Stomach (tissue), 8 donors: ENCODE measurements at regions not wholly inside any gene's neighbourhood (a gene's known extent, or its start where the extent isn't known, plus 50 kb on each side); places are given as distances from the start of the nearest gene placed in this dataset.

Source experiments
- DNase-seq, 2 donors: peaks; one replicate each; pipeline versions ENCODE4 v3.0.0 to v3.0.0-alpha.2; 2013 to 2019
- H3K27ac ChIP-seq, 5 donors: fragments of 200-600 bp in 4 of 5; sonication (generic) in 4 of 5; one replicate each; pipeline ENCODE4 v1.5.1; 2013 to 2019; ENCODE audit warnings: mild to moderate bottlenecking in 1 of 5, moderate library complexity in 1 of 5
- H3K27me3 ChIP-seq, 3 donors: fragments of 200-600 bp; sonication (generic); one replicate each; pipeline ENCODE4 v1.5.1; 2017 to 2019; ENCODE audit warnings: mixed run types in 1 of 3
- H3K36me3 ChIP-seq, 4 donors: fragments of 200-600 bp; sonication (generic); 1 replicate in 3 of 4; 2 replicates in 1 of 4; pipeline ENCODE4 v1.5.1; 2016 to 2019
- H3K4me1 ChIP-seq, 4 donors: fragments of 200-600 bp; sonication (generic); one replicate each; pipeline ENCODE4 v1.5.1; 2016 to 2019
- H3K4me3 ChIP-seq, 4 donors: fragments of 200-600 bp; sonication (generic) in 3 of 4; one replicate each; pipeline ENCODE4 v1.5.1; 2016 to 2019; ENCODE audit warnings: mild to moderate bottlenecking in 1 of 4
- H3K9me3 ChIP-seq, 4 donors: fragments of 200-600 bp; sonication (generic); one replicate each; pipeline ENCODE4 v1.5.1; 2016 to 2019
- EP300 ChIP-seq: sonication (generic); formaldehyde crosslinking; IDR thresholded peaks from one replicate; pipeline ENCODE4 v1.6.1; 2017; ENCODE audit warnings: antibody characterized with exemption
- POLR2A ChIP-seq, 4 donors: fragments of 450-650 bp; IDR thresholded peaks; one replicate each; pipeline ENCODE4 v1.6.1; 2016; ENCODE audit warnings: antibody characterized with exemption in 4 of 4, control low read depth in 2 of 4, mild to moderate bottlenecking in 1 of 4, moderate library complexity in 1 of 4
- POLR2AphosphoS5 ChIP-seq, 3 donors: sonication (generic); formaldehyde crosslinking; IDR thresholded peaks; one replicate each; pipeline ENCODE4 v1.6.1; 2016; ENCODE audit warnings: antibody characterized with exemption in 3 of 3
- WGBS, 5 donors: extraction: QIAGEN DNeasy Blood & Tissue Kit in 3 of 5; methylation state at CpG; one replicate each; pipeline versions ENCODE4 v1.1.5 to v1.1.7; 2013 to 2018; 5-methylcytosine and 5-hydroxymethylcytosine counted together
- intact Hi-C: fragments of 100-400 bp; cut with DNase I; formaldehyde crosslinking; loops from one replicate; pipeline ENCODE4 v1.15.1; 2023; ENCODE audit warnings: low total_unique reads
- small RNA-seq, 4 donors: library from RNA; depleted of rRNA; stranded (forward); fragments of <200 nt; gene quantifications; one replicate each; pipeline ENCODE3, GENCODE V24; 2016
- TF ChIP-seq, protein P1 (sequence below), 7 experiments: fragments of 450-650 bp in 4 of 7; fragments of 200-600 bp in 3 of 7; sonication (generic) in 3 of 7; IDR thresholded peaks; one replicate each; pipeline ENCODE4 v1.5.1; 2016 to 2019; ENCODE audit warnings: antibody characterized with exemption in 7 of 7, control low read depth in 2 of 7, mild to moderate bottlenecking in 1 of 7
- donor health status: healthy with polysubstance abuse.
- donor health status: Bipolar disorder and iron deficiency.
- donor health status: healthy.

GRCh38 chr11:19306179-19306944 is 65.6 kb upstream of the E2F8 start:
- 76 to 82% (median 79%) methylated on average over 9 of the region's 9 CpGs for WGBS, 5 donors
- intact Hi-C loops = loop anchor here (5.0 kb wide), 1 partner anchor 246 kb away; no protein-coding TSS in a partner anchor
- H3K4me1 ChIP-seq = no peaks in the 10 kb centered on the region
- H3K27me3 ChIP-seq = no peaks in the 10 kb centered on the region
- H3K36me3 ChIP-seq = no peaks in the 10 kb centered on the region
- H3K4me3 ChIP-seq = no peak overlapping the region
- no peak for DNase-seq
- no peaks in the 10 kb centered on the region for H3K9me3 ChIP-seq
- no peak overlapping the region for H3K27ac ChIP-seq
- TF ChIP-seq EP300 (no peak), POLR2AphosphoS5 (IDR thresholded peaks at IDR 0.05) (no peak), POLR2A (IDR thresholded peaks at IDR 0.05) (no peak)
- TF ChIP-seq, protein P1, sequence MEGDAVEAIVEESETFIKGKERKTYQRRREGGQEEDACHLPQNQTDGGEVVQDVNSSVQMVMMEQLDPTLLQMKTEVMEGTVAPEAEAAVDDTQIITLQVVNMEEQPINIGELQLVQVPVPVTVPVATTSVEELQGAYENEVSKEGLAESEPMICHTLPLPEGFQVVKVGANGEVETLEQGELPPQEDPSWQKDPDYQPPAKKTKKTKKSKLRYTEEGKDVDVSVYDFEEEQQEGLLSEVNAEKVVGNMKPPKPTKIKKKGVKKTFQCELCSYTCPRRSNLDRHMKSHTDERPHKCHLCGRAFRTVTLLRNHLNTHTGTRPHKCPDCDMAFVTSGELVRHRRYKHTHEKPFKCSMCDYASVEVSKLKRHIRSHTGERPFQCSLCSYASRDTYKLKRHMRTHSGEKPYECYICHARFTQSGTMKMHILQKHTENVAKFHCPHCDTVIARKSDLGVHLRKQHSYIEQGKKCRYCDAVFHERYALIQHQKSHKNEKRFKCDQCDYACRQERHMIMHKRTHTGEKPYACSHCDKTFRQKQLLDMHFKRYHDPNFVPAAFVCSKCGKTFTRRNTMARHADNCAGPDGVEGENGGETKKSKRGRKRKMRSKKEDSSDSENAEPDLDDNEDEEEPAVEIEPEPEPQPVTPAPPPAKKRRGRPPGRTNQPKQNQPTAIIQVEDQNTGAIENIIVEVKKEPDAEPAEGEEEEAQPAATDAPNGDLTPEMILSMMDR (IDR thresholded peaks at IDR 0.05) = no peak

- intact Hi-C loops = no loop called here
- H3K4me1 ChIP-seq = no peaks in the 10 kb centered on the region
- DNase-seq = no peak
- H3K27me3 ChIP-seq = no peaks in the 10 kb centered on the region
- 93 to 100% (median 97%) methylated on average over 1 of the region's 1 CpG for WGBS, 5 donors
- no peak overlapping the region for H3K4me3 ChIP-seq
- TF ChIP-seq POLR2AphosphoS5 (IDR thresholded peaks at IDR 0.05) (no peak), EP300 (no peak), POLR2A (IDR thresholded peaks at IDR 0.05) (no peak)
- TF ChIP-seq, protein P1 (IDR thresholded peaks at IDR 0.05) = no peak
- no peaks in the 10 kb centered on the region for H3K36me3 ChIP-seq
- no peak overlapping the region for H3K27ac ChIP-seq
- no peaks in the 10 kb centered on the region for H3K9me3 ChIP-seq
These were observed 60.6 kb upstream of the E2F8 start for GRCh38 chr11:19301361-19301760.

GRCh38 chr11:19294444-19294843 is 53.7 kb upstream of the E2F8 start:
- WGBS, 5 donors = 53 to 68% (median 63%) methylated on average over 4 of the region's 4 CpGs
- DNase-seq = no peak
- H3K9me3 ChIP-seq = no peaks in the 10 kb centered on the region
- H3K27ac ChIP-seq = no peak overlapping the region
- H3K4me3 ChIP-seq = no peak overlapping the region
- H3K36me3 ChIP-seq = no peaks in the 10 kb centered on the region
- no peaks in the 10 kb centered on the region for H3K27me3 ChIP-seq
- TF ChIP-seq EP300 (no peak), POLR2A (IDR thresholded peaks at IDR 0.05) (no peak), POLR2AphosphoS5 (IDR thresholded peaks at IDR 0.05) (no peak)
- TF ChIP-seq, protein P1 (IDR thresholded peaks at IDR 0.05) = no peak
- intact Hi-C loops = no loop called here
- H3K4me1 ChIP-seq = no peaks in the 10 kb centered on the region

DNA sequence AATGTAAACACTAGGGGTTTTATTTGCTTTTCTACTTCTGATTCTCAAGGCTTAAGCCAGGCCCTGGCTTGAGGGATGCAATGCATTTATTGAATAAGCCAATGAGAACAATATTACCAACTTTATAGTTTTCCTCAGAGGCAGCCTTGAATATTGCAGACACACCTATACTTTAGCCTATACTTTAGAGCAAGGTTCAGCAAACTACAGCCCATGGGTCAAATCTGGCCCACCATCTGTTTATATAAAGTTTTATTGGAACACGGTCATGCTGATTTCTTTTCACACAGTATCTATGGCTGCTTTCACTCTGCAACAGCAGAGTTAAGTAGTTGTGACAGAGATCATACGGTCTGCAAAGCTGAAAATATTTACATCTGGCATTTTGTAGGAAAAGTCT is 50.3 kb upstream of the E2F8 start:
- Histone ChIP-seq H3K4me3 (no peak overlapping the region), H3K27me3 (peaks cover 0 to 9% (median 0%) of the 10 kb centered on the region in 3 donors), H3K27ac (no peak overlapping the region), H3K4me1 (no peaks in the 10 kb centered on the region), H3K36me3 (no peaks in the 10 kb centered on the region), H3K9me3 (no peaks in the 10 kb centered on the region)
- no peak for DNase-seq
- WGBS, 5 donors = 41 to 56% (median 46%) methylated on average over 2 of the region's 2 CpGs
- TF ChIP-seq, protein P1 (IDR thresholded peaks at IDR 0.05) = no peak
- TF ChIP-seq POLR2A (IDR thresholded peaks at IDR 0.05) (no peak), POLR2AphosphoS5 (IDR thresholded peaks at IDR 0.05) (no peak), EP300 (no peak)
- intact Hi-C loops = no loop called here

Small RNA genes lying in the stretch of these regions (small RNA-seq; reads per million reads assigned to genes)
- gene MIR4486 (0 reads per million in 4 donors), gene RF00408 (0 reads per million in 4 donors), gene RNA5SP335 (0 to 0.07 (median 0) reads per million in 4 donors)
